ENCODE measurements at regions not wholly inside any gene's neighbourhood (a gene's known extent, or its start where the extent isn't known, plus 50 kb on each side); places are given as distances from the start of the nearest gene placed in this dataset.

GRCh38 chr14:22158560-22158959 lies 430.5 kb downstream of the DAD1 start:
- H3K4me3 Mint-ChIP-seq: no peak overlapping the region
- no peak for DNase-seq (ENCODE audit: low read depth, low spot score)
- no peak for TF ChIP-seq CTCF (conservative IDR thresholded peaks at IDR 0.05)
- H3K4me1 Mint-ChIP-seq: no peaks in the 10 kb centered on the region
- H3K27me3 Mint-ChIP-seq (ENCODE audit: low read depth): peaks cover 32% of the 10 kb centered on the region
- peaks cover 3% of the 10 kb centered on the region for H3K9me3 Mint-ChIP-seq
- H3K27ac Mint-ChIP-seq (ENCODE audit: unreplicated experiment): no peak overlapping the region
- H3K36me3 Mint-ChIP-seq (ENCODE audit: low read depth): no peaks in the 10 kb centered on the region

DNA sequence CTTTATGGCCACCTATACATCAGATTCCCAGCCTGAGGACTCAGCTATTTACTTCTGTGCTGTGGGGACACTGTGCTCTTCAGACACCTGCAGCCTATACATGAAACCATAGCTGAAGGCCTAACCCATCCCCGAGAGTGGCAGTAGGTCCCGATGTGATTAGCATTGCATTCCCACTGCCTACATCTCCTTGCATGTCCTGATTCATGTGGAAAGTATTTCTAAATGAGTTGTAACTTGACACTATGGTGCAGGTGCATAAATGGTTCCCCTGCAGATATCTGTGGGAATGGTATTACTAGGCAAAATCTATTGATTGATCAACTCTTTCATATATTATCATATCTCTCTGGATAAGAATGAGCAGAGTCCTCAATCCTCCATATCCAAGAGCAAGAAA lies 433.5 kb downstream of the DAD1 start:
- no peak for DNase-seq (ENCODE audit: low read depth, low spot score)
- peaks cover 12% of the 10 kb centered on the region for H3K9me3 Mint-ChIP-seq
- H3K36me3 Mint-ChIP-seq (ENCODE audit: low read depth): peaks cover 2% of the 10 kb centered on the region
- no peaks in the 10 kb centered on the region for H3K4me1 Mint-ChIP-seq
- no peak overlapping the region for H3K27ac Mint-ChIP-seq (ENCODE audit: unreplicated experiment)
- H3K4me3 Mint-ChIP-seq: no peak overlapping the region
- no peak for TF ChIP-seq CTCF (conservative IDR thresholded peaks at IDR 0.05)
- H3K27me3 Mint-ChIP-seq (ENCODE audit: low read depth): peaks cover 26% of the 10 kb centered on the region

DNA sequence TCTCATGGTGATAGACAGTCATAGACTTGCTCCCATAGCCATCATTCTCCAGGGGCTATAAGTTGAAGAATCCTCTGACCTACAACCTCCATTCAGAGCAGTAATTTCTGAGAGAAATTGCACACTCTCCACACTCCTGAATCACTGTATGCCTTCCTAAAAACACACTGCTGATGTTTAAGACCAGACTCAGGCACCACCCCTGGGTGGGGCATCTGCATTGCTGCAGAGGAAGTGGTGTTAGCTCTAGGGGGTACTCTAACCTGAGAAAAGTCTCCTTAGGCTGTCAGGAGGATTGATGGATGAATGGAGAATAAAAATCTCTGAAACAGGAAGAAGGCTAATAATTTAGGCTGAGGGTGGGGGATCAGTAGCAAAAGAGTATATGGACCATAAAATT lies 436.1 kb downstream of the DAD1 start:
- no peak for DNase-seq (ENCODE audit: low read depth, low spot score)
- H3K27me3 Mint-ChIP-seq (ENCODE audit: low read depth): peaks cover 33% of the 10 kb centered on the region
- no peaks in the 10 kb centered on the region for H3K4me1 Mint-ChIP-seq
- peaks cover 2% of the 10 kb centered on the region for H3K36me3 Mint-ChIP-seq (ENCODE audit: low read depth)
- no peak for TF ChIP-seq CTCF (conservative IDR thresholded peaks at IDR 0.05)
- peaks cover 12% of the 10 kb centered on the region for H3K9me3 Mint-ChIP-seq
- no peak overlapping the region for H3K27ac Mint-ChIP-seq (ENCODE audit: unreplicated experiment)
- no peak overlapping the region for H3K4me3 Mint-ChIP-seq

DNA sequence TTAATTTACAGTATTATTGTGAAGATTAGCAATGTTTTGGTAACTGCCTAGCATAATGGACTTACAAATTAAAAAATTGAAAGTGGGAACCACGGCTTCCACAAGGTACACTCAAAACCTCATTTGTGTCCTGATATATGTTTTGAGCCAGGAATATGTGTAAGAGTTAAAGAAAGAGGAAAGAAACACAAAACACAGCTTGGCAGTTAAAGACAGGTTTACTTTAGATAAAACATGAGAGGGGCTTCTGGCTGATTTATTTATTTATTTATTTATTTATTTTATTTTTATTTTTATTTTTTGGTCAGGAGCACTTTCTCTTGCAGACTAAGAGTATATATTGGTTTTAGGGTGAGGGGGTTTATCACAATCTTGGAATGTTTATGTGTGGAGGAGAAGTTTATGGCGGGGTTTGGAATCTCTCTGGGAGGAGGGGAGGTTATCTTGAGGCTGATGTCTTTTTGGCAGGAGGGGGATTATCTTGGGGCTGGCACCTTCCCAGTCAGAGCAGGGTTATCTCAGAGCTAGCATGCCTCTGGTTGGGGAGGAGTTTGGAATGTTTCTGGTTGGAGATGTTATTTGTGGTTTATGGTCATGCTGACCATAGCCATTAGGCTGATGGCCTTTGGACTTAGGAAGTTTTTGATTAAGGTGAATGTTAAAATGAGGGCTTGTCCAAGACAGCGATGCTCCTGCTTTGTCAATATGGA lies 436.7 kb downstream of the DAD1 start:
- no peak overlapping the region for H3K27ac Mint-ChIP-seq (ENCODE audit: unreplicated experiment)
- H3K27me3 Mint-ChIP-seq (ENCODE audit: low read depth): peaks cover 35% of the 10 kb centered on the region
- no peaks in the 10 kb centered on the region for H3K4me1 Mint-ChIP-seq
- H3K36me3 Mint-ChIP-seq (ENCODE audit: low read depth): peaks cover 2% of the 10 kb centered on the region
- DNase-seq (ENCODE audit: low read depth, low spot score): no peak
- no peak overlapping the region for H3K4me3 Mint-ChIP-seq
- peaks cover 12% of the 10 kb centered on the region for H3K9me3 Mint-ChIP-seq
- TF ChIP-seq CTCF (conservative IDR thresholded peaks at IDR 0.05): no peak

DNA sequence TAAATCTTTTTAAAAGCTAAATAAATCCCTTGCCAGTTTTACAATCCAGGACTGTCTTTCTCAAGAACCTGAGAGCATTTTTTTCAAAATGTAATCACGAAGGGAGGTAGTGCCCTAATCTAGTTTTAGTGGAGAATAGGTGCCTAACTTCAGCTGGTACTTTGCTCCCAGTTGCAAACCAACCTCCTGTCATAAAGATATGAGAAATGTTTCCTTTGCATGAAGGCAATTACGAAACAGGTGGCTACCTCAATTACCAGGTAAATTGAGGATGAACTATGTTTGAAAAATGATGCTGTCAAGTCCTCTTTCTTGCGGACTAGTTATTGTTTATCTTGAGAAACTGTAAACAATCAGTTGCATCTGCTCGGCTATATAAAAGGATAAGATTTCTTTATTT lies 437.9 kb downstream of the DAD1 start:
- Mint-ChIP-seq H3K27ac (ENCODE audit: unreplicated experiment) (no peak overlapping the region), H3K9me3 (peaks cover 12% of the 10 kb centered on the region), H3K27me3 (ENCODE audit: low read depth) (peaks cover 42% of the 10 kb centered on the region), H3K36me3 (ENCODE audit: low read depth) (peaks cover 2% of the 10 kb centered on the region), H3K4me3 (no peak overlapping the region), H3K4me1 (no peaks in the 10 kb centered on the region)
- no peak for DNase-seq (ENCODE audit: low read depth, low spot score)
- TF ChIP-seq CTCF (conservative IDR thresholded peaks at IDR 0.05): no peak

Measured in neural crest cell (in vitro differentiated cells).